ENCODE measurements at regions not wholly inside any gene's neighbourhood (a gene's known extent, or its start where the extent isn't known, plus 50 kb on each side); places are given as distances from the start of the nearest gene placed in this dataset.

DNA sequence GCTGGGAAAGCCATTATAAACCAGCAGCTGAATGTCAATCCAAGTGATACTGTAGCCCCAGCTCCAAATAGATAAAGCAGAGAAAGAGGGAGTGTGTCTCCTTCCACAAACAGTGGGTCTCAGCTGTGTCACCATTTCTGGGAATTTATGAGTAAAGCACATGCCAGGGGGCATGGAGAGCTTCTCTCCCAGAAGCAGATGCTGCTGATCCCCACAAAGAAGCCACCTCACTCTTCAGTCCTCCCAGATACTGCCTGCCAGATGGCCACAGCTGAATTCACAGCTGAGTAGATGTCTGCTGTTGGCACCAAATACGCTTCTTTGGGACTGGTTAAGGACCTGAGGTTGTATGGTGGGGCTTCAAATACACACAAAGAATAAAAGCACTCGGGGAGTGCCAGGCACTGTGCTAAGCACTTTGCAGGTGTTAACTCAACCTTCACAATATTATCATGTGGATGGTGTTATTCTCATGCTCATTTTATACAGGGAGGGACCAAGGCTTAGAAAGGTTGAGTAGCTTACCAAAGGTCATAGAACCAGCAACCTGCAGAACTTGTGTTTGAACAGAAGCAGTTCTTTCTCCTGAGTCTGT lies 298.3 kb downstream of the CDH11 start:
- DNase-seq, result no peak

DNA sequence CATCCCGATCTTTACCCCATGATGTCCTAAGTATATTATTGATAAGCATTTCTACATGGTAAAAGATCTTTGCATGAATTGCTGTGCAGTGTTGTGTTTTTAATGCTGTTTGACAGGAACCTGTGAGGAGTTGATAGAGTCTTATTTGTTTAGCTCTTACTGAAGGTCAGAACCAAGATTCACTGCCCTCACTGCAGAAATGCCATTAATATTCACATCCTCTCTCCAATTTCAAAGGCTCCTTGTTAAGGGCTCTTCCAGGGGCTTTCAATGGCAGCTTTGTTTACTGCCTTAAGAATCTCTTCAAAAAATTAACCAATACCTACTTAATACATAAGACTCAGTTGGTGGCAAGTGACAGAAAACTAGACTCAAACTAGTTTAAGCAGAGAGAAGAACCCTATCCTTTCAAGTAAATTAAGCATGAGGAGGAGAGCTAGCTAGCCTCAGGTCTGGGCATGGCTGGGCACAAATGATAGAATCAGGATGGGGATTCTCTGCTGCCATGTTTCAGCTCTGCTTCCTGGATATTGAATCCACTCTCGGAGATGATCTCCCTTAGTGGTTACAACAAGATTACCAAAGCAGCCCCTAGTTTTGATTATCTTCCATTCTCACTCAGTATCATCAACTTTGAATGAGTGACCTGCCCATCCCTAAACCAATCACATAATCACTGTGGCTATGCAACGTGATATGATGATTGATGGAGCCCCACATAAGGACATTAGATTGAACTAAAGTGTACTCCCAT lies 311.8 kb downstream of the CDH11 start:
- DNase-seq, result no peak

DNA sequence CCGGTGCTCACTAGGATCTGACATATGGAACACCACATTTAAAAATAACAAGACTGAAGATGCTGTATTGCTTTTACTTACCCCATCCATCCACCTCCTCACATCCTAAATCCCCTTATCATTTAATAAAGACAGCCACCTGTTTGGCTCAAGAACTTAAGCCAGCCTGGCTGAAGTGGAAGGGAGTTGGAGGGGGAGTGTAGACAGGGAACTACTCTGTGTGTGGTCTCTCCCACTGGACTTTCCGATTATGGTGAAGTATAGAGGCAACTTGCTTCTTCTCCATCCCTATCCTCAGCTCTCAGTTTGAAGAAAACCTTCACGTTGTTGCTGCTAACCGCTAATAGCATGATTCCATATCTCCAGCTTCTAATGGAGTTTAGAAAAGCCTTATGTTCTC lies 313.4 kb downstream of the CDH11 start:
- no peak for DNase-seq

DNA sequence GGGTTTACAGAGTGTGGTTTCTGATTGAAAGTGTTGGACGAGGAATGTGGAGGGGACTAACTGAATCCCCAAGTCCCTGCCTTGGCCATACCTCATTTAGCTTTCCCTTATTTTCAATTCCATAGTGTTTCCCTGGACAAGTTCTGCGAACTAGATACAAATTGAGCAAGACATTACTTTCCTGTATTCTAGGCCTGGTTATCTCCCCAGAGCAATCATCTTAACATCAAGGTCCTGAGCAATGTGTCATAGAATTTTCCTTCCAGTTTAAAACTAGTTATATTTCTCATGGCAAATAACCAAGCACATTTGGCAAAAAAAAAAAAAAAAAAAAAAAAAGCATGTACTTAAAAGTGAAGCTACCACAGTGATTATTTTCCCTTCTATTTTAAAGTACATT lies 330.1 kb downstream of the CDH11 start:
- DNase-seq, result no peak

DNA sequence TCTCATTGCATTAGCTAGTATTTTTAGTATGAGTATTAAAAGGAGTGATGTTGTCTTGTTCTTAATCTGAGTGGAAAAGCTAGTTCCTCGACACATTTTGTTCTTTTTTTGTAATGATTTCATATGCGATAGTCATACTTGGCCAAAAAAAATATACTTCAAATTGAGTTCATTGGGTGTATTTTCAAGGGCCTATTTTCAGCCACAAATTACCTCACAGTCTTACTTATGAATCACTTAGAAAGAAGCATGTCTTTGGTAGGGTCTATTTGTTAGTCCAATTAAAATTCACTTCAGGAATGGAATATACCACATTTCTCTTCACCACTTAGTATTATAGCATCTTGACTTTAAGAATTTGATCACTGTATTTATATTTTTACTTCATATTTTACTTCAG lies 337.2 kb downstream of the CDH11 start:
- no peak for DNase-seq

DNA sequence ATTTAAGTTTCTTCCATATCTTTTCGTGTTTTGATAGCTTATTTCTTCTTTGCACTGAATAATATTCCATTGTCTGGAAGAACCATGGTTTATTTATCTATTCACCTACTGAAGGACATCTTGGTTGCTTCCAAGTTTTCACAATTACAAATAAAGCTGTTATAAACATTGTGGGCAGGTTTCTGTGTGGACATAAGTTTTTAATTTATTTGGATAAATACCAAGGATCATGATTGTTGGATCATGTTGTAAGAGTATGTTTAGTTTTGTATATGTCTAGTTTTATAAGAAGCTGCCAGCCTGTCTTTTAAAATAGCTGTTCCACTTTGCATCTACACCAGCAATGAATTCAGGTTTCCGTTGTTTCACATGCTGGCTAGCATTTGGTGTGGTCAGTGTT lies 339.4 kb downstream of the CDH11 start:
- DNase-seq, result no peak

DNA sequence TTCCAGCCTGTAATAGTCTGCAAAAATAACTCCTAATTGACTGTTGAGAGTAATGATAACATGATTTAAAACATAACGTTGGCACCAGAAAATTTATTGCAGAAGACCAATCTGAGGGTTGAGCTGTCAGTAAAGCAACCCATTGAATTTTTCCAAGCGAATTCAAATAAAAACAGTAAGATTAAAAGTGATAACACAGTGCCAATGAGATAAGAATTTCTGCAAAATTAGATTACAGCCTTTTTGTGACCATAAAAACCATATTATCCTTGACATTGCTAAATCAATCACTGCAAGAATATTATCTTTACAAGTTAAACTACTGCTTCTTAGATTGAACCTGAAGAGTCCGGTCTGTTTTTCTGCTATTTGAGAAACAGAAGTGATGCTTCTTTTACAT lies 341.4 kb downstream of the CDH11 start:
- no peak for DNase-seq

DNA sequence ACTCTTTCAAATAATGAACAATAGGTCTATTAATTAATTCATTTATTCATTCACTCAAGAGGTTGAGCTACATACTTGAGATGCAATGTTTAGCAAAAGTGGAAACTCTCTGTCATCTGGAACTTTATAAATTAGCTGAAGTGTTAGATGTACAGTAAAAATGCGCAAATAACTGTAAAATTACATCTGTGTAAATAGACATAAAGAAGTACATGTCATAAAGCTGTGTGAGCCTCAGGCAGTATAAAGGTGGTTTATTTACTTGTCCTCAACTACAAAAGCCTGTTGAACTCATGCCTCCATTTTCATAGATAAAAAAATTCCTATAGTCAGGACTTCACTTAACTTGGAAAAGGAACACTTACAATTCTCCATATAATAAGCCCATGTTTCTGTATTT lies 343.1 kb downstream of the CDH11 start:
- no peak for DNase-seq

DNA sequence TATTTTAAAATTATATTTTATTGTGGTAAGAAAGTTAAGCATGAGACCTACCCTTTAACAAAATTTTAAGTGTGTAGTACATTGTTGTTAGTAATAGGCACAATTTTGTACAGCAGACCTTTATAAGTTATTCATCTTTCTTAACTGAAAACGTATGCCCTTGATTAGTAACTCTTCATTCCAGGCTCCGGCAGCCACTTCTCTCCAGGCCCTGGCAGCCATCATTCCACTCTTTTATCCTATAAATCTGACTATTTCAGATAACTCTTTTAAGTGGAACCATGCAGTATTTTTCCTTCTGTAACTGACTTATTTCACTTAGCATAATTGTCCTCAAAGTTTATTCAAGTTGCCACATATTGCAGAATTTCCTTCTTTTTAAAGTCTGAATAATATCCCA lies 348.2 kb downstream of the CDH11 start:
- no peak for DNase-seq

DNA sequence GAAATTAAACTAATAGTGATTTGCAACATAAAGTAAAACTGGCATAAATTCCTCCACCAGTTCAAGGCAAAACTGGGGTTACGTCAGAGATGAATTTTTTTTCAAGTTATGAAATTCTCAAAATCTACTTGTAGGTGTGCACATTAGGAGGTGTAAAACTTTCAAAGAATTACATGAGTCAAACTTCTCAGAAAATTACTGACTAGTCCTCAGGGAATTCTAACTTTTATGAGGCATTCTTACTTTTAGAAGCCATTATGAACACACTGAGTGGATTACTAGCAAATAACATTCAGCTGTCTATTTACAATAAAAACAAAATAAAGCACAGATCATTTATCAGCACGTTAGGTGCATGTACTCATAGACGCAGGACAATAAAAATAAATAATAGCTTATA lies 348.7 kb downstream of the CDH11 start:
- DNase-seq, result no peak

DNA sequence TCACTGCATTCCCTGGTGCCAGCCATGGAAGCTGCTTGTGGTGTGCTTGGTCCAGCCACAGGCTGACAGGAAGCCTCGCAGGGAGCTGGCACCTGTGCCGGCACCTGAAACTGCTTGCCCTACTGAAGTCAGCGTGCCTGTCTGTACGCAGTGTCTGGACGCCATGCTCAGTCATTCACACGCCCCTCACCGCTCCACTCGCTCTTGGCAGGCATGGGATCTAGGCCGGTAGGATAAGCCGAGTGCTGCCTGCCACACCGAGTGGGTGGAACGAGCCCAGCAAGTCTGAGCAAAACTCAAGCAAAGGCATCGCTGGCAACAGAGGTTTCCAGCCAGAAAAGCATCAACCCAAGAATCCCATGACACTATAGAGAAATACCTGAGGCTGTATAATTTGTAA lies 350.6 kb downstream of the CDH11 start:
- DNase-seq, result no peak

DNA sequence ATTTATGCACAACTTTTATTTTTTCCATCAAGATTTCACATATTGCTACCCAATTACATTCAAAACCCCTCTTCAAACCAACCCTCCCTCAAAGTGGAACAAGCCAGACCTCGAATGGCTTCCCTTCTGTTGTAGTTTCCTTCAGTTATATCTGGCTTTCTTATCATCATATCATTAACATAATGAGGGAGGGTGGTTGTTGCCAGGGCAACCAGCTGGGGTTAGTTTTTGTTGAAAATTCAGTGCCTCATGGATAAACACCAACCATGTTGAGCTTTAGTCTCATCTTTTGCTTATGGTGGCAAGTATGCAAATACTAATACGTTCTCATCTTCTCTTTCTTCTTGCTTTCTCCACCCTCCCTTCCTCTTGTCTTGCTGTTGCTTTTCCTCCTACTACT lies 359.7 kb downstream of the CDH11 start:
- DNase-seq, result no peak

DNA sequence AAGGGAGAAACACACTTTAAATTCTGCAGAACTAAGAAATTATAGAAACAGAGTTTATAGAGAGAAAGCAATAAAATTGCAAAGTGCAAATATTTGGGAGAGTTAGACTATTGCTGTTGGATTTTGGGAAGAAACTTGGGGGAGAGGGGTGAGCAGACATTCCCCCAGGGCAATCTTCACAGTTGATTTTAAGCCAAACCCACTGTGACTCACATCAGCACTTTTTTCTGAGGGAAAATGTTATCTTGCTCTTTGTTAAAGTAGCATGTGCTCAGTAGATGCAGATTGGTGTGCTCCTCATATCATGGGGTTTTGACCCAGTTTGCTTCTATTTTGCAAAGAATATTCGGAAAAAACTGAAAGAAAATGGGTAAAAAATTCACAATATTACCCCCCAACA lies 367.6 kb downstream of the CDH11 start:
- no peak for DNase-seq

DNA sequence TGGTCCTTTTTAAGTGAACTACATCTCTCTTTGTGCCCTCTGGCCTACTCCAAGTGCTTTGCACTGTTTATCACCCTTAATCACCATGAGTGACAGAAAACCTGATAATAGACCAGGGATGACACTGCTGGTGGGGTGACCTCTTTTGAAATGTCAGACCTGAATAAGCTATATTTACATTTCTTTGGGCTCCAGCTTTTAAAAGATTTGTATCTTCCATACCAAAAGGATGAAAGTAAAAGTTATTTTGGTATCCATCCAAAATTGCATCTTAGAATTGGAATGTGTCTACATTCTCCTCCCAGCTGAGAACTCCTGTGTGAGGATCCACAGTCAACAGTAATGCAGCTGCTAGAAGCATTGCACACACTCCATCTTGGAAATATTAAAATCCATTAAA lies 370.0 kb downstream of the CDH11 start:
- no peak for DNase-seq

DNA sequence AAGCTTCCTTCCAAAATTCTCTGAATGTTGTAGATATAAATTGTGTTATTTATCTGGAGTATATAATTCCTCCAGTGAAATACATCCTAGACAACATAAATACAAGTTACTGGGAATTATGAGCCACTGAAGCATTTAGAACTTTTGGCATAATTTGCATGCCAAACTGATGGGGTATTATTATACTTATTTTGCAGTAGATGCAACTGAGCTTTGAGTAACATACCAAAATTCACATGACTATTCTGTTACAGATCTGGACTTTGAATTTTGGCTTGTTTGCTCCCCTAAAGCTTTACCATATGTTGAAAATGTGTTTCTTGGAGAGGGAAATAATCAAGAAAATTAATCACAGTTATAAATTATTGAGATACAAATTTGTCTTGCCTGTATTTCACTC lies 372.5 kb downstream of the CDH11 start:
- DNase-seq, result no peak

DNA sequence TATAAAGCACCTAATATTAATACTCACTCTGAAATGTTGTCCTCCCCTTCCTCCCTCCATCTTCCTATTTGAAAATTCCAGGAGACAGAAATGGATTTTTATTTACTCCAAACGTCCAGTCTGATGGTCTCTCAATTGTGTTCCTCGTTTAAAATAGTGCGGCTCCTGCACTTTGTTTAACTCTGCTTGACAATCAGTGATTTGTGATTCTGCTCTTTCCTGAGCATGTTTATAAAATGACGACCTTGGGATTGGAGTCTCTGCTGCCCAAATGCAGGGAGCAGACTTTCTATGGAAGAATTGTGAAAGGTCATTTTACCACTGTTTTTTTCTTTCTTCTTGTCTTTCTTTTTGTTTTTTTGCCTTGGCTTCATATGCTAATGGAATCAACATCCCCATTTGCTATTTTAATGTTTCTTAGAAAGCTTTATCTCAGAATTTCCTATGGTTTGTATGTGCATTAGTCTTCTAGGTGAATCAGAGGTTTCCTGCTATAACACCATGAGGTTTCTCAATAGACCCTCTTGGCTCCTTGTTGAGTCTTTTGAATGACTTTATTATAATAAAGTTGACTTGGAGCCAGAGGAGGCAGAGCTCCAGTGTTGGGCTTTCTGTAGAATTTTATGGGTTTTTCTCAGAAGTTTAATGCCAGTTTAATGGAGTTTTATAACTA lies 376.5 kb downstream of the CDH11 start:
- DNase-seq, result no peak

DNA sequence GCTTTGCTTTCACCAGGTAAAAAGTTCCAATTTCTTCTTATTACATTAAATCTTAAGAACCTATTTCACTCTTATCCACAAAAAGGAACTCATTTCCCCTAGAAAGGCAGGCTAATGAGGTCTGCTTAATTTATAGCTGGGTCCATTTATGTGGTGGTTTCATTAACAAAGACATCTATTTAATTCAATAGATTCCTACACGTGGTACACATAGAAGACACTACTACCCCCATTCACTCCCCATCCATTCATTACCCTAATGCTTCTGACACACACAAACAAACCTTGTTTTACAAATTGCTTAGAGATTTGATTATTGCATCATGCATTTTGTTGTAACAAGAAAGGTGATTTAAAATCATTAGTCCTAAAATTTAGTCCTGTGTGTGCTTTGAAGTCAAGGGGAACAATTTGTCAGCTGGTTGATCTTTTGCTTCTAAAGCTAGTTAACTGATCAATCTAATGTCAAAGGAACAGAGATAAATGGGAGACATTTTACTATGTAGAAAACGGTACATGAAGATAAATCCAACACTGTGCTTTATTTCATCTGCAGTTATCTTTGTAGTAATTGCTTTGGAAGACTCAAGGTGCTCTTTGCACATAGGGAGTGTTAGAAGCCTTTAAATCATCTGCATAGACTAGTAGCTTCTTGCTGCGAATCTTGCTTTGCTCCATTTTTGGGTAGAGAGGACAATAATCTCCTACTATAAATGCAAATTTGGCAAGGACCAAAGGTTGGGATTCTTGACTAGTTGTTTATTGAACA lies 379.2 kb downstream of the CDH11 start:
- DNase-seq, result no peak

DNA sequence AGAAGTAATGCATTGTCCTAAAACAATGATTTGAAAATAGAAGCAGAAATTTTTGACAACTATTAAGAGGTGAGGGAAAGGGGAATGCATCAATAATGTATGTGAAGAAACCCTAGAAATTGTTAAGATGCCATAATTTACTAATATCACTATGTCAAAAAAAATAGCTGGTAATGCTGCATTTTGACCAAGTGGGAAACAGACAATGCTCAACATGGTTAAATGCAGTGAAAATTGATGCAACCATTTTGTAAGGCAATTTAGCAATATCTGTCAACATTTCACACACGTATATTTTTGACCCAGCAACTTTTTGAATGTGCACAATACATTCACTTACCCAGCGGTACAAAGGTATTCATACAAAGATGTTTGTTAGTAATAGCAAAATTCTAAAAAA lies 381.6 kb downstream of the CDH11 start:
- no peak for DNase-seq

DNA sequence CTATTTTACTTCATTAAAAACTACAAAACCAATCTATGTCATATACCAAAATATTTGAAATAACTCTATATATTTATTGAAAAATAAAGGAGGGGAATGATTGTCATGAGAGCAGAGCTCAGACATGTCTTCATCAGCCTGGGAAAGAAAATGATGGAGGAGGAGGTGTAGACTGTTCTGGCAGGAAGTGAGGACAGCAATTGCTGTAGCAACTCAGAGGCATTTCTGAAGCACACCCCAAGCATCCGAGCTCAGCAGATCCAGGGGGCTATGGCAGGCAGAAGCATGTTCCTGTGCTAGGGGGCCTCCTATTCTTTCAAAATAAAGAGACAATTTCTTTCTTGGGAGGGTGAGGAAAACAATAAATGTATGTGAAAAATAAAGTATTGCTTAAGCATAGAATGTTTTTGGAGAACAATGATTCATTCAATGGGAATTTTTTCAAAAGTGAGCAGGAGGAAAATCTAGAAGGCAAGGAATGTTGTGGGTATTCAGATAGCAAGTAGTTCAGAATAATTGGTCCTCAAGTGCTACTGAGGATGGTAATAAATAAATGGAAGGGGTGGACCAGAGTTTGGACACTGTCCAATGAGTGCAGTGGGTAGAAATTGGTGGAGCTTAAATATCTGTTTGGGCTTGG lies 383.4 kb downstream of the CDH11 start:
- DNase-seq, result no peak

DNA sequence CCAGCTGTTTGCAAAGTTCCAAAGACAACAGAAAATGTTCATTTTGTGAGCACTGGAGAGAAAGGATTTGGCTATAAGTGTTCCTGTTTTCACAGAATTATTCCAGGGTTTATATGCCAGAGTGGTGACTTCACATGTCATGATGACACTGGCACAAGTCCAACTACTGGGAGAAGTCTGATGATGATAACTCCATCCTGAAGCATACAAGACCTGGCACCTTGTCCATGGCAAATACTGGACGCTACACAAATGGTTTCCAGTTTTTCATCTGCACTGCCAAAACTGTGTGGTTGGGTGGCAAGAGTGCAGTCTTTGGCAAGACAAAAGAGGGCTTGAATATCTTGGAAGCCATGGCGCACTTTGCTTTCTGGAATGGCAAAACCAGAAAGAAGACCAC lies 385.0 kb downstream of the CDH11 start:
- DNase-seq, result no peak

DNA sequence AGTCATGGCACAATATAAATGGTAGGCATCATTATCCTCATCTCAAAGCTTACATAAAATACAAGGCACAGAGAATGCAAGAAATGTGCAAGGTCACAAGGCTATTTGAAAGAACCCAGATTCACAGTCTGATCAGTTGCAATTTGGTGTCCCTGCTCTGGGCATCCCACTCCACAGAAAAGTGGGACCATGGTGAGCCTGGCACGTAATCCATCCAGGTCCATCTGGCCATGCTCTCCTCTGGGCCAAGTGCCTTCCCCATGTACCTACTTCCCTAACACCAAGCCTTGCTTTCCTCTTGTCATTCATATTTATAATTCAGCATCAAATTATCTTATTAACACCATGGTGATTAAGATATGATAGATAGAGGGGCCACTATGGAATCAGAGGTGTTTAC lies 390.0 kb downstream of the CDH11 start:
- DNase-seq, result no peak

DNA sequence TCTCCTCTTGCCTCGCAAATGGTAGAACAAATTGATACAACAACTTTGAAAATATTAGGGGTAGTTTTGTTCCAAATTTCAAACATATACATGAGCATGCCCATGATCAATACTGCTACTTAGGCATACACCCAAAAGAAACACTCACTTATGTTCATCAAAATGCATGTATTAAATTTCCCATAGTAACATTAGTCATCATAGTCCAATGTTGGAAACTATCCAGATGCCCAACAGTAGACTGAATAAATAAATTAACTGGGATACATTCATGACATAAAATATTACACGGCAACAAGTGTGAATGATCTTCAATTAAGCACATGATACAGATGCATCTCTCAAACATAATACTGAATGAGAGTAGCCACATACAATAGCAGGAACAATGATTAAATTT lies 391.6 kb downstream of the CDH11 start:
- no peak for DNase-seq

DNA sequence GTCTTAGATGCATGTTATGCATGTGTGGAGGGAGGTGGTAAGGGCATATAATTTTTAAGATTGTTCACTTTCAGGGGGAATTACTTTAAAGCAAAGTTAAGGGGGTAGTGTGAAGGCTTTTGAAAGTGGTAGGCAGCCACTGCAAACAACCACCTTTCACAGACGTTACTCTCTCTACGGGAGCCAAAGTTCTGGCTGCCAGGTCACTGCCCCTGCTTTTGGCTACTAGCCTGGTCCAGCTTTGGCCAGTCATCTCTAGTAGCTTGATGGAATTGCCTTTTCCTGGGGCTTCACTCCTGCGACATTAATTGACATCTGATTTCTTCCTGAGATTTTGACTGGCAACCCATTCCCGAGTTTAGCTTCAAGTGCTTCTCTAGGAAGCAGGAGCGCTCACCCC lies 397.5 kb downstream of the CDH11 start:
- no peak for DNase-seq
